Pancreas (tissue), 10 donors: ENCODE measurements at regions not wholly inside any gene's neighbourhood (a gene's known extent, or its start where the extent isn't known, plus 50 kb on each side); places are given as distances from the start of the nearest gene placed in this dataset.

Experiments used
- ATAC-seq, 4 donors: fragments of 200-7000 bp; cut with Tn5 transposase; one replicate each; pipeline versions ENCODE4 v1.8.0 to v1.9.1; 2020; ENCODE audit warnings: mild to moderate bottlenecking in 4 of 4, moderate library complexity in 4 of 4
- DNase-seq, 6 donors: peaks; one replicate each; pipeline ENCODE4 v3.0.0-alpha.2; 2020
- FAIRE-seq: peaks from 2 replicates; lab custom pipeline; 2012; peaks lifted over from hg19 to GRCh38; lab: Jason Lieb, UNC
- H3K27ac ChIP-seq, 4 donors: fragments of 200-600 bp; sonication (generic); 1 replicate in 3 of 4; 2 replicates in 1 of 4; pipeline versions ENCODE4 v1.5.0 to v1.8.0; 2020
- H3K27me3 ChIP-seq, 4 donors: fragments of 200-600 bp; one replicate each; pipeline ENCODE4 v1.8.0; 2021
- H3K36me3 ChIP-seq, 3 donors: fragments of 200-600 bp; sonication (generic) in 1 of 3; one replicate each; pipeline versions ENCODE4 v1.5.0 to v1.8.0; 2020 to 2021
- H3K4me1 ChIP-seq, 3 donors: fragments of 200-600 bp; one replicate each; pipeline ENCODE4 v1.8.0; 2021
- H3K4me3 ChIP-seq, 4 donors: fragments of 200-600 bp; sonication (generic) in 2 of 4; one replicate each; pipeline versions ENCODE4 v1.5.0 to v1.8.0; 2020 to 2021
- H3K9me3 ChIP-seq, 4 donors: fragments of 200-600 bp; one replicate each; pipeline ENCODE4 v1.8.0; 2021
- CTCF ChIP-seq, 4 donors: fragments of 200-600 bp; sonication (generic) in 3 of 4; IDR thresholded peaks; one replicate each; pipeline versions ENCODE4 v1.5.0 to v1.8.0; 2021; ENCODE audit warnings: antibody characterized with exemption in 4 of 4
- WGBS, 2 donors: extraction: QIAGEN DNeasy Blood & Tissue Kit; methylation state at CpG; one replicate each; pipeline ENCODE4 v1.1.7; 2013; 5-methylcytosine and 5-hydroxymethylcytosine counted together
- intact Hi-C, 3 donors: fragments of 100-400 bp; cut with DNase I; formaldehyde crosslinking; loops; one replicate each; pipeline versions ENCODE4 v1.11.1 to v1.14.2; 2022
- donor health status: healthy with polysubstance abuse.
- donor health status: DM: no; HTN: no; CAD: no; lungs with moderate emphysema.
- donor health status: DM: no; HTN: no; CAD: no.
- donor health status: control.
- donor health status: control.
- donor health status: Bipolar disorder and iron deficiency.
- donor health status: DM: yes; HTN: yes; CAD: no.
- donor health status: DM: no; HTN: no; CAD: no.
- donor health status: DM: no; HTN: no; CAD: no.
- donor health status: DM: yes; HTN: yes; CAD: no.

GRCh38 chr4:14233126-14233525, 605.6 kb upstream of the BOD1L1 start:
- ATAC-seq (no peak), FAIRE-seq (no peak), DNase-seq (no peak)
- no peaks in the 10 kb centered on the region for H3K36me3 ChIP-seq
- H3K4me3 ChIP-seq: no peak overlapping the region
- no peaks in the 10 kb centered on the region for H3K9me3 ChIP-seq
- WGBS, 2 donors: 8 to 26% methylated on average over 1 of the region's 1 CpG
- no peaks in the 10 kb centered on the region for H3K4me1 ChIP-seq
- intact Hi-C loops: no loop called here
- no peak overlapping the region for H3K27ac ChIP-seq
- no peak for TF ChIP-seq CTCF (IDR thresholded peaks at IDR 0.05)
- H3K27me3 ChIP-seq: no peaks in the 10 kb centered on the region

DNA sequence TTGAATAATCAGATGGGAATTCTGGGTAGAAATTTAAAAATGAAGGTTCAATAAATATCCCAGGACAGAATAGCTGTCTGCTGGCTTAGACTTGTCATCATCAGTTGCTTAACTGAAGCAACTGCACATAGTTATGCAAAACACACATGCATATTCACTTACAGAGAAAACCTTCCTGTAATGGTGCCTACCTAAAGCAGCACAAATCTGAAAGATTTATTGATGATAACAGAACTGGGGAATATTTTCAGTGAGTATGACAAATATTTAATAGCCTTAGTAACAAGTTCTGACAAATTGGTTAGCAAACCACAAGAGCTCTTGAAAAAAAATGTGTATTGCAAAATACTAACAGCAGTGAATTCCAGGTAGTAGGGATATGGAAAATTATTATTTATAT, 606.8 kb upstream of the BOD1L1 start:
- no peak overlapping the region for H3K27ac ChIP-seq
- TF ChIP-seq CTCF (IDR thresholded peaks at IDR 0.05): no peak
- FAIRE-seq (no peak), ATAC-seq (no peak), DNase-seq (no peak)
- no peak overlapping the region for H3K4me3 ChIP-seq
- intact Hi-C loops: no loop called here
- no peaks in the 10 kb centered on the region for H3K9me3 ChIP-seq
- H3K4me1 ChIP-seq: no peaks in the 10 kb centered on the region
- no peaks in the 10 kb centered on the region for H3K36me3 ChIP-seq
- no peaks in the 10 kb centered on the region for H3K27me3 ChIP-seq

DNA sequence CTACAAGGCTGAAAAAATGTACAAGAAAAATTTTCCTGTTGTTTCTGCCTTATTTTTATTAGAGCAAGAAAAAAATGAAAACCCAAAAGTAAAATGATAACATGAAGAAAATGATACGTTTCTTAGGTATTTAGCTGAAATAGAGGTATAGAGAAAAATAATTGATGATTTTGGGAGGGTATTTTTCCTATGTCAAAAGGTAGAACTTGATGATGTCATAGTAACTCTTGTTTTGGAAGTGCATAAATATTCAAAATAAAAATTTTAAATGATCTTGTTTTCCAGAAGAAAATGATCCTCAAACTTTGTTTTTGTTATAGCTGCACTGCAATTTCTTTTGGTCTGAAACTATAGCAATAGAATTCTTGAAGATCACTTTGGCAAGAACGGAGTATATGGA, 608.8 kb upstream of the BOD1L1 start:
- H3K27ac ChIP-seq: no peak overlapping the region
- no peak for TF ChIP-seq CTCF (IDR thresholded peaks at IDR 0.05)
- ATAC-seq: no peak
- 73 to 86% methylated on average over 2 of the region's 2 CpGs for WGBS, 2 donors
- H3K9me3 ChIP-seq: no peaks in the 10 kb centered on the region
- no peak for FAIRE-seq
- H3K4me3 ChIP-seq: no peak overlapping the region
- no peaks in the 10 kb centered on the region for H3K27me3 ChIP-seq
- no peaks in the 10 kb centered on the region for H3K36me3 ChIP-seq
- no peaks in the 10 kb centered on the region for H3K4me1 ChIP-seq
- no peak for DNase-seq
- intact Hi-C loops: no loop called here

DNA sequence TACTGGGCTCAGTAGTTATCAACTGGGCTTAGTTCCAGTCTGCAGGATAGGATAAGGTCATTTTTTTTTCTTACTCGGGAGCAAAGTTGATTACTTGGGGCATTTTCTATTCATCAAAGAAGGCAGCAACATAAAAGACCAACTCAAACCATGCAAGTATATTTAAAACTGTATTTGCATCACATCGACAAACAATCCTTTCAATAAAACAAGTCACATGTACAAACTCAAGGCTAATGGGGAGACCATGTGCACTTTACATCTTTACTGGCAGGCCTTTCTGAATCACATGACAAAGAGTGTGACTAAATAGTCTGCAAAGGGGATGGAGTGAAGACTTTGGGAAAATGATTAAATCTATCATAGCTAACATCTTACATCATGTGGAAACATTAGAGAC, 610.4 kb upstream of the BOD1L1 start:
- no peak for FAIRE-seq
- H3K36me3 ChIP-seq: no peaks in the 10 kb centered on the region
- H3K9me3 ChIP-seq: no peaks in the 10 kb centered on the region
- no peak for DNase-seq
- no peaks in the 10 kb centered on the region for H3K4me1 ChIP-seq
- intact Hi-C loops: no loop called here
- 42 to 47% methylated on average over 2 of the region's 2 CpGs for WGBS, 2 donors
- no peaks in the 10 kb centered on the region for H3K27me3 ChIP-seq
- no peak for TF ChIP-seq CTCF (IDR thresholded peaks at IDR 0.05)
- no peak for ATAC-seq
- H3K4me3 ChIP-seq: no peak overlapping the region
- H3K27ac ChIP-seq: no peak overlapping the region

DNA sequence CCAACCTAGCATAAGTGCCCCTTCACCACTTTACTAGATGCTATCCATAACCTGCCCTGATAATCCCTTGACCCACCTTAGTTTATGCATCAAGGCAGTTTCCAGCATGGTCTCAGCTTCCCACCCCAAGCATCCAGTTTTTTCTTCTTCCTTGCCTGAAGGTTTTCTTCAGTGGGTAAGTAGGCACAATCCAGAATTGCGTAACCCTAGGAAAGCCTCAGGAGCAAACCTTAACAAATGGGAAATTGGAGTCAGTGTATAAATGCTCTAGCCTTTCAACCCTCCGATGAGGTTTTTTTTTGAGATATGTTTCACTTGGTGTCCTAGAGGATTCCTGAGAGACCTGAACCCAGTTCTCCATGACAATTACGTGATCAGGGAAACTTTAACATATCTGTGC, 614.0 kb upstream of the BOD1L1 start:
- intact Hi-C loops: no loop called here
- Histone ChIP-seq H3K4me3 (no peak overlapping the region), H3K4me1 (no peaks in the 10 kb centered on the region), H3K27me3 (no peaks in the 10 kb centered on the region), H3K36me3 (no peaks in the 10 kb centered on the region), H3K27ac (no peak overlapping the region), H3K9me3 (no peaks in the 10 kb centered on the region)
- DNase-seq (no peak), ATAC-seq (no peak), FAIRE-seq (no peak)
- no peak for TF ChIP-seq CTCF (IDR thresholded peaks at IDR 0.05)
- WGBS, 2 donors: 89 to 91% methylated on average over 3 of the region's 3 CpGs
